Ovary (tissue), 7 donors: ENCODE measurements at regions not wholly inside any gene's neighbourhood (a gene's known extent, or its start where the extent isn't known, plus 50 kb on each side); places are given as distances from the start of the nearest gene placed in this dataset.

Source experiments
- DNase-seq, 5 donors: peaks; one replicate each; pipeline ENCODE4 v3.0.0-alpha.2; 2019 to 2020
- H3K27ac ChIP-seq, 2 donors: fragments of 200-600 bp; one replicate each; pipeline versions ENCODE4 v1.5.1 to v1.8.0; 2019 to 2022
- H3K27me3 ChIP-seq: fragments of 200-600 bp; one replicate; pipeline ENCODE4 v1.8.0; 2022
- H3K36me3 ChIP-seq: fragments of 200-600 bp; sonication (generic); one replicate; pipeline ENCODE4 v1.5.1; 2019
- H3K4me1 ChIP-seq: one replicate; pipeline ENCODE4 v1.8.1; 2013; ENCODE audit warnings: mild to moderate bottlenecking, moderate library complexity; ENCODE audit not compliant: insufficient read depth
- H3K4me3 ChIP-seq: fragments of 200-600 bp; sonication (generic); one replicate; pipeline ENCODE4 v1.5.1; 2017
- H3K9me3 ChIP-seq, 2 donors: fragments of 200-600 bp in 1 of 2; sonication (generic) in 1 of 2; one replicate each; pipeline versions ENCODE4 v1.5.1 to v1.8.1; 2013 to 2019; ENCODE audit warnings: mild to moderate bottlenecking in 1 of 2, moderate library complexity in 1 of 2
- CTCF ChIP-seq, 3 donors: fragments of 450-650 bp in 2 of 3; fragments of 200-600 bp in 1 of 3; IDR thresholded peaks; one replicate each; pipeline versions ENCODE4 v1.5.1 to v1.8.0; 2016 to 2022; ENCODE audit warnings: antibody characterized with exemption in 3 of 3, mild to moderate bottlenecking in 1 of 3
- EP300 ChIP-seq: sonication (generic); formaldehyde crosslinking; IDR thresholded peaks from one replicate; pipeline ENCODE4 v1.6.1; 2017; ENCODE audit warnings: antibody characterized with exemption
- POLR2A ChIP-seq: fragments of 450-650 bp; IDR thresholded peaks from one replicate; pipeline ENCODE4 v1.6.1; 2017; ENCODE audit warnings: antibody characterized with exemption, mild to moderate bottlenecking, moderate library complexity
- WGBS, 3 donors: extraction: QIAGEN DNeasy Blood & Tissue Kit in 1 of 3; methylation state at CpG; one replicate each; pipeline versions ENCODE4 v1.1.5 to v1.1.7; 2013 to 2017; 5-methylcytosine and 5-hydroxymethylcytosine counted together
- intact Hi-C, 4 donors: fragments of 100-400 bp; cut with DNase I; formaldehyde crosslinking; loops; one replicate each; pipeline versions ENCODE4 v1.11.0 to v1.15.1; 2022 to 2023
- donor health status: DM: no; HTN: no; CAD: no; lungs with moderate emphysema.
- donor health status: DM: no; HTN: no; CAD: no.
- donor health status: Bipolar disorder and iron deficiency.
- donor health status: DM: no; HTN: no; CAD: no.
- donor health status: DM: yes; HTN: yes; CAD: no.

GRCh38 chr6:19731282-19731681, 105.9 kb upstream of the ID4 start:
- Histone ChIP-seq H3K27me3 (no peaks in the 10 kb centered on the region), H3K4me3 (no peak overlapping the region), H3K9me3 (no peaks in the 10 kb centered on the region), H3K36me3 (no peaks in the 10 kb centered on the region), H3K27ac (no peak overlapping the region), H3K4me1 (no peaks in the 10 kb centered on the region)
- TF ChIP-seq CTCF (IDR thresholded peaks at IDR 0.05), result no peak
- TF ChIP-seq EP300, result no peak
- no peak for TF ChIP-seq POLR2A
- 88 to 92% (median 89%) methylated on average over 5 of the region's 5 CpGs for WGBS, 3 donors
- no peak for DNase-seq
- intact Hi-C loops, result no loop called here

- Histone ChIP-seq H3K27me3 (no peaks in the 10 kb centered on the region), H3K4me1 (no peaks in the 10 kb centered on the region), H3K4me3 (no peak overlapping the region), H3K9me3 (no peaks in the 10 kb centered on the region), H3K36me3 (no peaks in the 10 kb centered on the region), H3K27ac (no peak overlapping the region)
- intact Hi-C loops, result no loop called here
- 93 to 94% (median 93%) methylated on average over 15 of the region's 15 CpGs for WGBS, 3 donors
- no peak for DNase-seq
- no peak for TF ChIP-seq EP300
- TF ChIP-seq CTCF (IDR thresholded peaks at IDR 0.05), result no peak
These were observed 103.1 kb upstream of the ID4 start for GRCh38 chr6:19734061-19734460.

GRCh38 chr6:19734519-19734918, 102.7 kb upstream of the ID4 start:
- Histone ChIP-seq H3K27me3 (no peaks in the 10 kb centered on the region), H3K27ac (no peak overlapping the region), H3K4me3 (no peak overlapping the region), H3K9me3 (no peaks in the 10 kb centered on the region), H3K36me3 (no peaks in the 10 kb centered on the region), H3K4me1 (no peaks in the 10 kb centered on the region)
- TF ChIP-seq POLR2A (no peak), EP300 (no peak), CTCF (IDR thresholded peaks at IDR 0.05) (no peak)
- intact Hi-C loops, result no loop called here
- WGBS, 3 donors, result 42 to 49% (median 46%) methylated on average over 2 of the region's 2 CpGs
- DNase-seq, result no peak

GRCh38 chr6:19736066-19736465, 101.1 kb upstream of the ID4 start:
- Histone ChIP-seq H3K36me3 (no peaks in the 10 kb centered on the region), H3K4me1 (no peaks in the 10 kb centered on the region), H3K4me3 (no peak overlapping the region), H3K27me3 (no peaks in the 10 kb centered on the region), H3K9me3 (no peaks in the 10 kb centered on the region), H3K27ac (no peak overlapping the region)
- intact Hi-C loops, result no loop called here
- TF ChIP-seq POLR2A (no peak), EP300 (no peak), CTCF (IDR thresholded peaks at IDR 0.05) (no peak)
- DNase-seq, result no peak
- 84 to 93% (median 86%) methylated on average over 4 of the region's 4 CpGs for WGBS, 3 donors

GRCh38 chr6:19738010-19738409, 99.2 kb upstream of the ID4 start:
- H3K4me3 ChIP-seq, result no peak overlapping the region
- H3K27ac ChIP-seq, result no peak overlapping the region
- intact Hi-C loops, result no loop called here

More at GRCh38 chr6:19738010-19738409, 99.2 kb upstream of the ID4 start:
- Histone ChIP-seq H3K36me3 (no peaks in the 10 kb centered on the region), H3K4me1 (no peaks in the 10 kb centered on the region), H3K9me3 (no peaks in the 10 kb centered on the region), H3K27me3 (no peaks in the 10 kb centered on the region)
- no peak for DNase-seq
- TF ChIP-seq EP300 (no peak), POLR2A (no peak), CTCF (IDR thresholded peaks at IDR 0.05) (no peak)
- 63 to 83% (median 69%) methylated on average over 1 of the region's 1 CpG for WGBS, 3 donors
